ENCODE measurements at regions not wholly inside any gene's neighbourhood (a gene's known extent, or its start where the extent isn't known, plus 50 kb on each side); places are given as distances from the start of the nearest gene placed in this dataset.

GRCh38 chr6:131418441-131418840 lies 154.6 kb upstream of the ARG1 start:
- TF ChIP-seq, protein P1, sequence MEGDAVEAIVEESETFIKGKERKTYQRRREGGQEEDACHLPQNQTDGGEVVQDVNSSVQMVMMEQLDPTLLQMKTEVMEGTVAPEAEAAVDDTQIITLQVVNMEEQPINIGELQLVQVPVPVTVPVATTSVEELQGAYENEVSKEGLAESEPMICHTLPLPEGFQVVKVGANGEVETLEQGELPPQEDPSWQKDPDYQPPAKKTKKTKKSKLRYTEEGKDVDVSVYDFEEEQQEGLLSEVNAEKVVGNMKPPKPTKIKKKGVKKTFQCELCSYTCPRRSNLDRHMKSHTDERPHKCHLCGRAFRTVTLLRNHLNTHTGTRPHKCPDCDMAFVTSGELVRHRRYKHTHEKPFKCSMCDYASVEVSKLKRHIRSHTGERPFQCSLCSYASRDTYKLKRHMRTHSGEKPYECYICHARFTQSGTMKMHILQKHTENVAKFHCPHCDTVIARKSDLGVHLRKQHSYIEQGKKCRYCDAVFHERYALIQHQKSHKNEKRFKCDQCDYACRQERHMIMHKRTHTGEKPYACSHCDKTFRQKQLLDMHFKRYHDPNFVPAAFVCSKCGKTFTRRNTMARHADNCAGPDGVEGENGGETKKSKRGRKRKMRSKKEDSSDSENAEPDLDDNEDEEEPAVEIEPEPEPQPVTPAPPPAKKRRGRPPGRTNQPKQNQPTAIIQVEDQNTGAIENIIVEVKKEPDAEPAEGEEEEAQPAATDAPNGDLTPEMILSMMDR (IDR thresholded peaks at IDR 0.05; ENCODE audit: low read depth, low read length), result no peak
- no peak for DNase-seq

GRCh38 chr6:131419702-131420101 lies 153.3 kb upstream of the ARG1 start:
- Histone ChIP-seq H3K27ac (no peak overlapping the region), H3K4me3 (ENCODE audit: low read depth, low read length) (no peak overlapping the region), H3K9me3 (ENCODE audit: severe bottlenecking) (no peaks in the 10 kb centered on the region), H3K36me3 (no peaks in the 10 kb centered on the region), H3K27me3 (ENCODE audit: insufficient read depth, low read depth, severe bottlenecking) (no peaks in the 10 kb centered on the region)
- no peak for DNase-seq
- TF ChIP-seq, protein P1 (IDR thresholded peaks at IDR 0.05; ENCODE audit: low read depth, low read length), result no peak

More at GRCh38 chr6:131418441-131418840, 154.6 kb upstream of the ARG1 start:
- Histone ChIP-seq H3K36me3 (no peaks in the 10 kb centered on the region), H3K9me3 (ENCODE audit: severe bottlenecking) (no peaks in the 10 kb centered on the region), H3K4me3 (ENCODE audit: low read depth, low read length) (no peak overlapping the region), H3K27me3 (ENCODE audit: insufficient read depth, low read depth, severe bottlenecking) (no peaks in the 10 kb centered on the region), H3K27ac (no peak overlapping the region)

DNA sequence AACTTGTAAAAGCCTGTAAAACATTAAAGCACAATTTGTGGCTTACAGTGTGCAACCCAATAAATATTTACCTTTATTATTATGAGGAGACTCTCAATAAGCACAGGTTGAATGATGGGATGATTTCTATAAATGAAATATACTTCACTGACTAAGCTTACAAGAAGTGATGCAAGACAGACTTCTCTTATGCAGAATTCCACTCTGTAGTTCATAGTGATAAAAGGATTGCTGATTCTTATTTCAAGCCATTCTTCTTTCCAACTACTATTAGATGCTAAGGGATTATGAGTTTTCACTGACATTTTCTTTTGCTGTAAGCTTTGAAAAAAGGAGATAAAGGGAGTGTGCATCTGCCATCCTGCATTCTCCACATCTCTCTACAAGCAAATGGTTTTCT lies 149.0 kb upstream of the ARG1 start:
- no peak overlapping the region for H3K27ac ChIP-seq
- no peak overlapping the region for H3K4me3 ChIP-seq (ENCODE audit: low read depth, low read length)
- TF ChIP-seq, protein P1 (IDR thresholded peaks at IDR 0.05; ENCODE audit: low read depth, low read length), result no peak
- H3K9me3 ChIP-seq (ENCODE audit: severe bottlenecking), result peaks cover 2% of the 10 kb centered on the region
- no peak for DNase-seq
- no peaks in the 10 kb centered on the region for H3K27me3 ChIP-seq (ENCODE audit: insufficient read depth, low read depth, severe bottlenecking)
- H3K36me3 ChIP-seq, result no peaks in the 10 kb centered on the region

- peaks cover 2% of the 10 kb centered on the region for H3K9me3 ChIP-seq (ENCODE audit: severe bottlenecking)
- no peak overlapping the region for H3K4me3 ChIP-seq (ENCODE audit: low read depth, low read length)
- TF ChIP-seq, protein P1 (IDR thresholded peaks at IDR 0.05; ENCODE audit: low read depth, low read length), result no peak
- no peaks in the 10 kb centered on the region for H3K27me3 ChIP-seq (ENCODE audit: insufficient read depth, low read depth, severe bottlenecking)
- H3K27ac ChIP-seq, result no peak overlapping the region
- no peak for DNase-seq
- H3K36me3 ChIP-seq, result no peaks in the 10 kb centered on the region
Observed at GRCh38 chr6:131424475-131424874, 148.6 kb upstream of the ARG1 start.

GRCh38 chr6:131427434-131428058 lies 145.5 kb upstream of the ARG1 start:
- no peaks in the 10 kb centered on the region for H3K27me3 ChIP-seq (ENCODE audit: insufficient read depth, low read depth, severe bottlenecking)
- DNase-seq, result no peak
- H3K36me3 ChIP-seq, result no peaks in the 10 kb centered on the region
- H3K9me3 ChIP-seq (ENCODE audit: severe bottlenecking), result peaks cover 2% of the 10 kb centered on the region
- H3K4me3 ChIP-seq (ENCODE audit: low read depth, low read length), result no peak overlapping the region
- TF ChIP-seq, protein P1 (IDR thresholded peaks at IDR 0.05; ENCODE audit: low read depth, low read length), result no peak
- no peak overlapping the region for H3K27ac ChIP-seq

DNA sequence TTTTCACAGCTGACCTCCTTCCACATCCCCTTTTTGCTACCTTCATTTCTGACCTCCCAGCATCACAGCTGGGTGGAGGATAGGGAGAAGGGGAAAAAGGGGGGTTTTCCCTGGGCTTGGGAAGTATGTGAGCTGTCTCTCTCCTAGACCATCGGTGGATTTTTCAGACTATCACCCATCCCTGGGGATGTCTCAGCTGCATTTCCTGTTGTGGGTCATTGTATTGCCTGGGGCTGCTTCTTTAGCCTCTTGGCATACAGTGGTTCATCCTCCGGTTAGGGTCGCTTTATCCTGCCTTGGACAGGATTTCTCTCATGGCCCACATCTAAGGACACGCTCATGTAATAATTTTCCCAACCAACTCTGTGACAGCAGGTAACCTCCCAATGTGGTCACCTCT lies 142.5 kb upstream of the ARG1 start:
- Histone ChIP-seq H3K9me3 (ENCODE audit: severe bottlenecking) (peaks cover 2% of the 10 kb centered on the region), H3K4me3 (ENCODE audit: low read depth, low read length) (no peak overlapping the region), H3K27me3 (ENCODE audit: insufficient read depth, low read depth, severe bottlenecking) (no peaks in the 10 kb centered on the region), H3K27ac (no peak overlapping the region), H3K36me3 (no peaks in the 10 kb centered on the region)
- no peak for DNase-seq
- TF ChIP-seq, protein P1 (IDR thresholded peaks at IDR 0.05; ENCODE audit: low read depth, low read length), result no peak
